T-cell (primary cell): ENCODE measurements at regions not wholly inside any gene's neighbourhood (a gene's known extent, or its start where the extent isn't known, plus 50 kb on each side); places are given as distances from the start of the nearest gene placed in this dataset.

Source experiments
- ATAC-seq, 4 experiments: fragments of 200-7000 bp in 3 of 4; fragments of 150-1000 bp in 1 of 4; cut with Tn5 transposase; replicated peaks in 1 of 4; 1 replicate in 3 of 4; 2 replicates in 1 of 4; pipeline ENCODE4 v1.10.0; 2021; ENCODE audit warnings: moderate library complexity in 3 of 4, mild to moderate bottlenecking in 2 of 4, moderate number of reproducible peaks in 1 of 4
- CTCF ChIA-PET, 2 donors: fragments of 300-600 bp; sonication (Branson Sonifier 250); formaldehyde crosslinking; loops; one replicate each; lab custom pipeline; 2022; ENCODE audit warnings: antibody characterized with exemption in 2 of 2; lab: Charles Lee
- POLR2A ChIA-PET, 2 donors: fragments of 300-600 bp; sonication (Branson Sonifier 250); formaldehyde crosslinking; loops; one replicate each; lab custom pipeline; 2022; ENCODE audit warnings: antibody characterized with exemption in 2 of 2; lab: Charles Lee
- DNase-seq, 35 experiments: peaks; one replicate each; pipeline versions ENCODE4 v3.0.0 to v3.0.0-alpha.2; 2013 to 2023
- H3K27ac ChIP-seq: one replicate; pipeline ENCODE4 v1.5.1; 2013; ENCODE audit warnings: low read length
- H3K27me3 ChIP-seq, 2 experiments: replicated peaks in 1 of 2; 1 replicate in 1 of 2; 2 replicates in 1 of 2; pipeline versions ENCODE4 v1.6.1 to v1.7.0; 2013; ENCODE audit warnings: low read length in 1 of 2, mixed read lengths in 1 of 2; ENCODE audit not compliant: control insufficient read depth in 2 of 2, insufficient read depth in 2 of 2; ENCODE audit errors: extremely low read depth in 1 of 2
- H3K36me3 ChIP-seq, 2 donors: 1 replicate in 1 of 2; 2 replicates in 1 of 2; pipeline versions ENCODE4 v1.6.1 to v1.7.0; 2013; ENCODE audit warnings: low read length in 1 of 2; ENCODE audit not compliant: control insufficient read depth in 2 of 2, insufficient read depth in 1 of 2; ENCODE audit errors: extremely low read depth in 1 of 2
- H3K4me1 ChIP-seq, 2 experiments: 1 replicate in 1 of 2; 2 replicates in 1 of 2; pipeline versions ENCODE4 v1.6.1 to v1.7.0; 2013; ENCODE audit warnings: low read length in 2 of 2, mixed read lengths in 1 of 2; ENCODE audit not compliant: insufficient read depth in 2 of 2, control insufficient read depth in 1 of 2; ENCODE audit errors: extremely low read depth in 1 of 2
- H3K4me3 ChIP-seq, 2 donors: 1 replicate in 1 of 2; 2 replicates in 1 of 2; pipeline versions ENCODE4 v1.5.1 to v1.7.0; 2013; ENCODE audit warnings: mild to moderate bottlenecking in 2 of 2, low read length in 1 of 2, moderate library complexity in 1 of 2; ENCODE audit not compliant: control insufficient read depth in 1 of 2; ENCODE audit errors: extremely low read depth in 1 of 2
- H3K9me3 ChIP-seq: 2 replicates; pipeline ENCODE4 v1.7.0; 2013
- H3K27ac Mint-ChIP-seq, 2 donors: one replicate each; pipeline ENCODE4 v1.8.0; 2020 to 2021; ENCODE audit warnings: mild to moderate bottlenecking in 2 of 2, mixed read lengths in 2 of 2
- H3K27me3 Mint-ChIP-seq, 2 donors: one replicate each; pipeline ENCODE4 v1.8.0; 2021 to 2022; ENCODE audit warnings: mixed read lengths in 2 of 2
- H3K36me3 Mint-ChIP-seq: one replicate; pipeline ENCODE4 v1.8.0; 2021; ENCODE audit warnings: mixed read lengths
- H3K4me1 Mint-ChIP-seq, 3 donors: one replicate each; pipeline ENCODE4 v1.8.0; 2020 to 2022; ENCODE audit warnings: mixed read lengths in 3 of 3, mild to moderate bottlenecking in 1 of 3
- H3K4me3 Mint-ChIP-seq, 3 donors: one replicate each; pipeline ENCODE4 v1.8.0; 2020 to 2022; ENCODE audit warnings: mild to moderate bottlenecking in 3 of 3, mixed read lengths in 3 of 3, moderate library complexity in 3 of 3
- H3K9me3 Mint-ChIP-seq, 3 donors: one replicate each; pipeline ENCODE4 v1.8.0; 2020 to 2022; ENCODE audit warnings: mixed read lengths in 3 of 3
- WGBS: methylation state at CpG from one replicate; pipeline ENCODE4 v1.1.5; 2013; ENCODE audit warnings: missing lambda C conversion rate; ENCODE audit not compliant: insufficient coverage; 5-methylcytosine and 5-hydroxymethylcytosine counted together

DNA sequence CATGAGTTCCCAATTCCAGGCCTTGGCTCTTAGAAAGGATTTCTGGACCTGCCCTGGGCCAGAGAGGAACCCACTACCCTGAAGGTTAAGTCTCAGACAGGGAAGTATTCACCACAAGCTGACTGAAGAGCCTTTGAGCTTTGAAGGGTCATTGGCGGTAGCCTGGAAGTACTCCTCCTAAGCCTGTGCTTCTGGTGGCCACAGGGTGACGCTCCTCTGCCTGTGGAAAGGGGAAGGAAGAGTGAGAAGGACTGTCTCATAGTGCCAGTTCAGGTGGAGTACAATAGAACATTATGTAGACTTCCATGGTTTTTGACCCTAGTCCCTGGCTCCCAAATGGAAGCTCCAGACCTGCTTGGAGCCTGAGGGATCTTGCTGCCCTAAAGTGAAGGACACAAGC is 1233.2 kb upstream of the CDH6 start:
- H3K27me3 ChIP-seq = no peaks in the 10 kb centered on the region
- H3K4me1 Mint-ChIP-seq = no peaks in the 10 kb centered on the region
- H3K27me3 Mint-ChIP-seq = no peaks in the 10 kb centered on the region
- POLR2A ChIA-PET = no interaction called here
- no peak overlapping the region for H3K4me3 ChIP-seq
- H3K4me1 ChIP-seq = no peaks in the 10 kb centered on the region
- no peak overlapping the region for H3K27ac Mint-ChIP-seq
- H3K36me3 Mint-ChIP-seq = no peaks in the 10 kb centered on the region
- no peaks in the 10 kb centered on the region for H3K36me3 ChIP-seq
- H3K27ac ChIP-seq = no peak overlapping the region
- peaks cover 4% of the 10 kb centered on the region for H3K9me3 ChIP-seq
- 44% methylated on average over 2 of the region's 2 CpGs for WGBS
- H3K9me3 Mint-ChIP-seq = peaks cover 19 to 37% (median 33%) of the 10 kb centered on the region in 3 donors
- ATAC-seq (no peak), DNase-seq (no peak)
- CTCF ChIA-PET = no interaction called here
- no peak overlapping the region for H3K4me3 Mint-ChIP-seq

DNA sequence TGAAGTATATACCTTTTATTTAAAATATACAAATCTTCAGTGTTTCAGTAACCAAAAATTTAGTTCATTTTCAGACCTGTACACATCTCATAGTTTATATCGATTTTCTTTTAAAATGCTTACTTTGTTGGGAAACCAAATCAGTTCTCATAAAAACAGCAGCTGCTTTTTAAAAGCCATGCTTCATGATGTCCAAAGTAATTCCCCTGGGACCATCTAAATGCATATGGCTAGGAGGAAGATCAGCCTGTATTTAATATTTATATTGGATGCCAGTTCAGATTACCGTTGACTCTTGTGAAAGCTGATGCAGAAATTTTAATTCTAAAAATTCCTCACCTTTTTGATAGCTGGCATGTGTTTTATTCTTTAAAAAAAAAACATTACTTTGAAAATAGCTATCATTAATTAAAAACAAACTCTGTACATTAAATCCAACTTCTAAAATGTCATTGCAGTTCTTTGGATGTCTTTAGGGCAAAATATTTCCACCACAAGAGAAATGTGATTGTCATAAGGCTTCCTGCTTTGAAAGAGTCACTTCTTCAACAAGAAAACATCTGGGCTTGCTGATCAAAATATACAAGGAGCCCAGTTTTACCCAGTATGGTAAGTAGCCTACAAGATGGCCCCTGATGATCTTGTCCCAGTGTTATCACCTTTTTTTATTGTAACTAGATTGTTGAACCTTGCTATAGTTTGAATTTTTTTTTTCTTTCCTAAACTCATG is 1242.9 kb upstream of the CDH6 start:
- Histone ChIP-seq H3K4me1 (no peaks in the 10 kb centered on the region), H3K4me3 (no peak overlapping the region), H3K27me3 (no peaks in the 10 kb centered on the region), H3K36me3 (no peaks in the 10 kb centered on the region), H3K27ac (no peak overlapping the region), H3K9me3 (no peaks in the 10 kb centered on the region)
- CTCF ChIA-PET = no interaction called here
- no peak overlapping the region for H3K27ac Mint-ChIP-seq
- H3K4me3 Mint-ChIP-seq = no peak overlapping the region
- DNase-seq = no peak
- POLR2A ChIA-PET = no interaction called here
- no peaks in the 10 kb centered on the region for H3K27me3 Mint-ChIP-seq
- WGBS = no CpG with 5 or more reads among the region's 2 CpGs
- no peaks in the 10 kb centered on the region for H3K4me1 Mint-ChIP-seq
- no peak for ATAC-seq
- H3K9me3 Mint-ChIP-seq = peaks cover 5 to 13% (median 12%) of the 10 kb centered on the region in 3 donors
- H3K36me3 Mint-ChIP-seq = no peaks in the 10 kb centered on the region

DNA sequence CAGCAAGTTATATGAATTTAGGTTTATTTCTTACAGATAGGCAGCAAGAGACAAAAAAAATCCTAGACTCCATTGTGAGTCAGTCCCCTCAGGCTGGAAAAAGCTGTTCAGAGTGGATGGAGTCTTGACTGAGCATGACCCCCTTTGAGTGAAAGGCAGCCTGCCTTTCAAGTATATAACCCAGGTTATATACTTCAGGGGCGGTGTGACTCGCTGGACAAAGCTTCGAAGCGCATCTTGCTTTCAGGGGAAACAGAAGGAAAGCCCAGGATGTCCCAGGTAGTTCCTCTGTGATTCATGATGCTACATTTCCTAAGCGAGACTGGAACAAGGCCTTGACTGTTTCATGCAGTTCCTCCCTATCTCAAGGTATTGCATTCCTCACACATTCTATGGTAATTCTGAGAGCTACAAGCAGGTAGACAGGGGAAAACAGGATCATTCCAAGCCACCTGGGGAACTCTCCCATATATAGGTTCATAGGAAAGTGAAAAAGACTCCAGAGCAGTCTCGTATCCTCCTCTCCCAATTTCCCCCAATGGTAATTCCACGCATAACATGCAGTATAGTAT is 1244.1 kb upstream of the CDH6 start:
- Histone ChIP-seq H3K36me3 (no peaks in the 10 kb centered on the region), H3K27ac (no peak overlapping the region), H3K4me3 (no peak overlapping the region), H3K27me3 (no peaks in the 10 kb centered on the region), H3K4me1 (no peaks in the 10 kb centered on the region), H3K9me3 (no peaks in the 10 kb centered on the region)
- ChIA-PET CTCF (no interaction called here), POLR2A (no interaction called here)
- Mint-ChIP-seq H3K4me3 (no peak overlapping the region), H3K4me1 (no peaks in the 10 kb centered on the region), H3K9me3 (peaks cover 2 to 12% (median 10%) of the 10 kb centered on the region in 3 donors), H3K27me3 (no peaks in the 10 kb centered on the region), H3K27ac (no peak overlapping the region), H3K36me3 (no peaks in the 10 kb centered on the region)
- 77% methylated on average over 5 of the region's 7 CpGs for WGBS
- ATAC-seq = no peak
- DNase-seq = no peak

DNA sequence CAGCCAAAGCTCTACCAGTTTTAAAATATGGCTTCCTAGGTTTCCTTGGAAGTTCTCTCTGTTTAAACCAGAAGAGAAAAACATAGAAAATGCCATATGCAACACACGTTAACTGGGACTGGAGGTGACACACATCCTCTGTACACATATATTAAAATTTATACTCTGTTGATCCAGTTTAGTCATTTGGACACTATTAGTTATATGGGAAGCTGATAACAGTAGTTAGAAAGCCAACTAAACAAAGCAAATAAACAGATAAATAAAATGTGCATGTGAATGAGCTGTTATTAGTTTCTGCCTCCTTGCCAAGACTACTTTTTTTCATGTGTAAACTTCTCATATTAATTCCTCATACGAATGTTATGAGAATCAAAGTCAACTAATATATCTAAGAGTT is 1249.2 kb upstream of the CDH6 start:
- no peak for DNase-seq
- H3K9me3 Mint-ChIP-seq = peaks cover 0 to 4% (median 2%) of the 10 kb centered on the region in 3 donors
- Histone ChIP-seq H3K4me1 (no peaks in the 10 kb centered on the region), H3K9me3 (no peaks in the 10 kb centered on the region), H3K27me3 (no peaks in the 10 kb centered on the region), H3K36me3 (no peaks in the 10 kb centered on the region), H3K4me3 (no peak overlapping the region), H3K27ac (no peak overlapping the region)
- no peaks in the 10 kb centered on the region for H3K27me3 Mint-ChIP-seq
- H3K4me3 Mint-ChIP-seq = no peak overlapping the region
- no peaks in the 10 kb centered on the region for H3K36me3 Mint-ChIP-seq
- POLR2A ChIA-PET = no interaction called here
- ATAC-seq = no peak
- no peaks in the 10 kb centered on the region for H3K4me1 Mint-ChIP-seq
- CTCF ChIA-PET = no interaction called here
- H3K27ac Mint-ChIP-seq = no peak overlapping the region
- no CpG with 5 or more reads among the region's 2 CpGs for WGBS

DNA sequence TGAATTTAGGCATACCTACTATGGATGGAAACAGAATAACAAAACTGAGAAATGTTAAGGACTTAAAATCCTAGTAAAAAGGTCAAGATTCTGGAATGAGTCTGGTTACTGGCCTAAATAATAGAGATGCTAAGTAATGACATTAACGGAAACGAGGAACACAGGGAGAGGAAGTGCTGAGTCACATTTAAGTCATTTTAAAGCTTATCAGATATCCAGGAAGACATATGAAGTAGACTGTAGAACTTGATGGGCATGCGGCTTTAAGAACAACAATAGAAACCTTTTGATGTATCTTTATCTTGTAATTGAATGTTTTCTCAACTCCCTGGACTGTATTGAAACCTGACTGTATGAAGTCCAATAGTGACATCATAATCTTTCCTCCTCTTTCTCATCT is 1251.4 kb upstream of the CDH6 start:
- no peaks in the 10 kb centered on the region for H3K36me3 Mint-ChIP-seq
- WGBS = 80% methylated on average over 1 of the region's 3 CpGs
- ChIA-PET POLR2A (no interaction called here), CTCF (no interaction called here)
- Histone ChIP-seq H3K4me1 (no peaks in the 10 kb centered on the region), H3K4me3 (no peak overlapping the region), H3K27ac (no peak overlapping the region), H3K9me3 (no peaks in the 10 kb centered on the region), H3K27me3 (no peaks in the 10 kb centered on the region), H3K36me3 (no peaks in the 10 kb centered on the region)
- no peak overlapping the region for H3K27ac Mint-ChIP-seq
- ATAC-seq (no peak), DNase-seq (no peak)
- peaks cover 2 to 6% (median 4%) of the 10 kb centered on the region in 3 donors for H3K9me3 Mint-ChIP-seq
- no peaks in the 10 kb centered on the region for H3K4me1 Mint-ChIP-seq
- H3K4me3 Mint-ChIP-seq = no peak overlapping the region
- no peaks in the 10 kb centered on the region for H3K27me3 Mint-ChIP-seq

DNA sequence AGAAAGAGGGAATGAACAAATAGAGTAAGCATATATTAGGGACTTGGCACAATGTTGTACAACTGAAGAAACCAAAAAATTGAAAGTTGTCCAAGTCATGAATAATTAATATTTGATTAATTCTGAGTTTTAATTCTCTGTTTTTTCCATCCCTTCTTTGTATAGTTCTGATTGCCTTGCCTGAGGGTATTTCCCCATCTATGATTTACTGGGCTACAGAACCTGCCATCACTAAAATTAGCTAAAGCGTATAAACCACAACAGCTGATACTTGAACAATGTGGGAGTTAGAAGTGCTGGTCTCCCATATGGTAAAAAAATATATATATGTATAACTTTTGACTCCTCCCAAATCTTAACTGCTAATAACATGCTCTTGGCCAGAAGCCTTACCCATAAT is 1253.5 kb upstream of the CDH6 start:
- DNase-seq (no peak), ATAC-seq (no peak)
- no peaks in the 10 kb centered on the region for H3K27me3 ChIP-seq
- ChIA-PET POLR2A (no interaction called here), CTCF (no interaction called here)
- Mint-ChIP-seq H3K9me3 (peaks cover 3 to 6% (median 4%) of the 10 kb centered on the region in 3 donors), H3K4me3 (no peak overlapping the region), H3K4me1 (no peaks in the 10 kb centered on the region), H3K27ac (no peak overlapping the region), H3K36me3 (no peaks in the 10 kb centered on the region), H3K27me3 (no peaks in the 10 kb centered on the region)
- no peaks in the 10 kb centered on the region for H3K4me1 ChIP-seq
- no peak overlapping the region for H3K4me3 ChIP-seq
- no peaks in the 10 kb centered on the region for H3K36me3 ChIP-seq
- H3K9me3 ChIP-seq = no peaks in the 10 kb centered on the region
- H3K27ac ChIP-seq = no peak overlapping the region
- no CpG with 5 or more reads among the region's 1 CpG for WGBS
